SK-N-SH (cell line): ENCODE measurements at regions not wholly inside any gene's neighbourhood (a gene's known extent, or its start where the extent isn't known, plus 50 kb on each side); places are given as distances from the start of the nearest gene placed in this dataset.

ENCODE experiments used
- CTCF ChIA-PET: fragments of 300-600, 350-600 bp; formaldehyde crosslinking; extraction: SDS; loops from one replicate; lab custom pipeline; 2021; lab: Yijun Ruan, JAX
- POLR2A ChIA-PET: fragments of 350-600 bp; sonication (Branson Sonifier 250); formaldehyde crosslinking; extraction: SDS; loops from one replicate; lab custom pipeline; 2020; ENCODE audit warnings: antibody characterized with exemption, inconsistent platforms; lab: Yijun Ruan, JAX
- DNase-seq: peaks from one replicate; pipeline ENCODE4 v3.0.0; 2012
- H2AFZ ChIP-seq: fragments of 200-600 bp; sonication (generic); 2 replicates; pipeline ENCODE4 v1.8.1; 2016; ENCODE audit warnings: antibody characterized with exemption, mild to moderate bottlenecking, low read depth
- H3F3A ChIP-seq: fragments of 200-600 bp; sonication (generic); replicated peaks from 2 replicates; pipeline ENCODE3; 2016; ENCODE audit warnings: antibody characterized with exemption, mild to moderate bottlenecking; ENCODE audit not compliant: insufficient read depth
- H3K27ac ChIP-seq, 2 experiments: fragments of 200-500 bp in 1 of 2; fragments of 200-600 bp in 1 of 2; sonication (Bioruptor generic) in 1 of 2; sonication (generic), shearing (Covaris generic) in 1 of 2; 2 replicates each; pipeline versions ENCODE4 v1.5.1 to v1.6.1; 2014 to 2016; ENCODE audit warnings: low read depth in 2 of 2, inconsistent platforms in 1 of 2, low read length in 1 of 2, mild to moderate bottlenecking in 1 of 2, mixed read lengths in 1 of 2
- H3K27me3 ChIP-seq: fragments of 200-600 bp; sonication (generic), shearing (Covaris generic); 2 replicates; pipeline ENCODE4 v1.6.1; 2016; ENCODE audit warnings: mixed run types; ENCODE audit not compliant: insufficient read depth
- H3K36me3 ChIP-seq, 2 experiments: fragments of 200-500 bp in 1 of 2; fragments of 200-600 bp in 1 of 2; sonication (Bioruptor generic) in 1 of 2; sonication (generic) in 1 of 2; replicated peaks in 1 of 2; 2 replicates each; pipeline versions ENCODE3 to v1.5.1; 2014 to 2016; ENCODE audit warnings: low read length in 1 of 2, mild to moderate bottlenecking in 1 of 2; ENCODE audit not compliant: insufficient read depth in 2 of 2, control insufficient read depth in 1 of 2
- H3K4me1 ChIP-seq, 2 experiments: fragments of 200-500 bp in 1 of 2; fragments of 200-600 bp in 1 of 2; sonication (Bioruptor generic) in 1 of 2; sonication (generic), shearing (Covaris generic) in 1 of 2; 2 replicates each; pipeline versions ENCODE4 v1.5.1 to v1.6.1; 2014 to 2016; ENCODE audit warnings: low read depth in 1 of 2, low read length in 1 of 2, mixed run types in 1 of 2; ENCODE audit not compliant: insufficient read depth in 2 of 2, control insufficient read depth in 1 of 2
- H3K4me2 ChIP-seq: fragments of 200-600 bp; sonication (generic), shearing (Covaris generic); 2 replicates; pipeline ENCODE4 v1.6.1; 2017; ENCODE audit warnings: mixed run types
- H3K4me3 ChIP-seq, 2 experiments: fragments of 200-500 bp in 1 of 2; fragments of 200-600 bp in 1 of 2; sonication (Bioruptor generic) in 1 of 2; sonication (generic), shearing (Covaris generic) in 1 of 2; 2 replicates each; pipeline versions ENCODE4 v1.5.1 to v1.8.1; 2014 to 2016; ENCODE audit warnings: low read depth in 2 of 2, inconsistent platforms in 1 of 2, low read length in 1 of 2, mild to moderate bottlenecking in 1 of 2, mixed read lengths in 1 of 2, moderate library complexity in 1 of 2
- H3K79me2 ChIP-seq: fragments of 200-600 bp; sonication (generic); 2 replicates; pipeline ENCODE4 v1.8.1; 2017; ENCODE audit warnings: mild to moderate bottlenecking; ENCODE audit not compliant: insufficient read depth
- H3K9ac ChIP-seq: fragments of 200-600 bp; sonication (generic); 2 replicates; pipeline ENCODE4 v1.6.1; 2017; ENCODE audit warnings: mixed run types
- H3K9me2 ChIP-seq: fragments of 200-600 bp; sonication (generic); 2 replicates; pipeline ENCODE4 v1.6.1; 2017; ENCODE audit warnings: mixed run types
- H3K9me3 ChIP-seq: fragments of 200-600 bp; sonication (generic); 2 replicates; pipeline ENCODE4 v1.6.1; 2017; ENCODE audit warnings: mixed run types, mild to moderate bottlenecking, moderate library complexity
- H4K20me1 ChIP-seq: fragments of 200-600 bp; sonication (generic); 2 replicates; pipeline ENCODE4 v1.6.1; 2017; ENCODE audit warnings: mild to moderate bottlenecking, mixed run types; ENCODE audit not compliant: insufficient read depth
- CHD2 ChIP-seq: fragments of 150-350 bp; IDR thresholded peaks from 2 replicates; pipeline ENCODE4 v1.6.1; 2018; ENCODE audit warnings: low read length; ENCODE audit not compliant: partially characterized antibody
- EP300 ChIP-seq, 2 experiments: IDR thresholded peaks; 2 replicates each; pipeline versions ENCODE4 v1.4.0 to v1.6.1; 2012; ENCODE audit warnings: borderline replicate concordance in 1 of 2, low read depth in 1 of 2, low read length in 1 of 2
- FOSL2 ChIP-seq: IDR thresholded peaks from 2 replicates; pipeline ENCODE4 v1.4.0; 2012; ENCODE audit warnings: low read depth, mild to moderate bottlenecking, moderate library complexity, borderline replicate concordance
- GABPA ChIP-seq: IDR thresholded peaks from 2 replicates; pipeline ENCODE4 v1.4.0; 2012; ENCODE audit warnings: low read depth, mild to moderate bottlenecking
- GATA2 ChIP-seq: sonication (generic); formaldehyde crosslinking; IDR thresholded peaks from 2 replicates; pipeline ENCODE4 v1.5.0; 2020; ENCODE audit warnings: mild to moderate bottlenecking, missing genetic modification reagents
- MEF2A ChIP-seq: IDR thresholded peaks from 2 replicates; pipeline ENCODE4 v1.4.0; 2012; ENCODE audit warnings: low read depth, borderline replicate concordance
- NRF1 ChIP-seq: IDR thresholded peaks from 2 replicates; pipeline ENCODE4 v1.6.1; 2012; ENCODE audit warnings: low read depth, mild to moderate bottlenecking, low read length
- RAD21 ChIP-seq: IDR thresholded peaks from 2 replicates; pipeline ENCODE4 v1.6.1; 2012; ENCODE audit warnings: mild to moderate bottlenecking, low read length
- SIN3A ChIP-seq: IDR thresholded peaks from 2 replicates; pipeline ENCODE4 v1.6.1; 2012; ENCODE audit warnings: low read depth, mild to moderate bottlenecking, low read length, moderate library complexity, borderline replicate concordance
- SMC3 ChIP-seq: IDR thresholded peaks from 2 replicates; pipeline ENCODE4 v1.6.1; 2012; ENCODE audit warnings: low read depth, low read length, improper control_type of control experiment
- TCF12 ChIP-seq: IDR thresholded peaks from 2 replicates; pipeline ENCODE4 v1.4.0; 2012
- TEAD4 ChIP-seq: IDR thresholded peaks from 2 replicates; pipeline ENCODE4 v1.4.0; 2012; ENCODE audit warnings: mild to moderate bottlenecking, borderline replicate concordance; ENCODE audit not compliant: insufficient read depth
- YY1 ChIP-seq: IDR thresholded peaks from 2 replicates; pipeline ENCODE4 v1.4.0; 2012; ENCODE audit warnings: low read depth, mild to moderate bottlenecking
- WGBS: methylation state at CpG from one replicate; pipeline ENCODE4 v1.1.6; 2017; ENCODE audit warnings: low lambda C conversion rate; 5-methylcytosine and 5-hydroxymethylcytosine counted together
- TF ChIP-seq, protein P1 (sequence below): IDR thresholded peaks from 2 replicates; pipeline ENCODE4 v1.4.0; 2012; ENCODE audit warnings: low read depth, borderline replicate concordance
- TF ChIP-seq, protein P2 (sequence below): IDR thresholded peaks from 2 replicates; pipeline ENCODE4 v1.4.0; 2012; ENCODE audit warnings: low read depth
- TF ChIP-seq, protein P3 (sequence below): fragments of 150-350 bp; IDR thresholded peaks from 2 replicates; pipeline ENCODE4 v1.6.1; 2017; ENCODE audit warnings: antibody characterized with exemption, low read length, low read depth, borderline replicate concordance
- TF ChIP-seq, protein P4 (sequence below): fragments of 200-600 bp; sonication (generic); IDR thresholded peaks from 2 replicates; pipeline ENCODE4 v1.6.1; 2017; ENCODE audit warnings: antibody characterized with exemption, mild to moderate bottlenecking, moderate library complexity
- TF ChIP-seq, protein P5 (sequence below): IDR thresholded peaks from 2 replicates; pipeline ENCODE4; 2012
- TF ChIP-seq, protein P6 (sequence below): fragments of 150-350 bp; IDR thresholded peaks from 2 replicates; pipeline ENCODE4 v1.6.1; 2016; ENCODE audit warnings: mild to moderate bottlenecking, low read depth, low read length

DNA sequence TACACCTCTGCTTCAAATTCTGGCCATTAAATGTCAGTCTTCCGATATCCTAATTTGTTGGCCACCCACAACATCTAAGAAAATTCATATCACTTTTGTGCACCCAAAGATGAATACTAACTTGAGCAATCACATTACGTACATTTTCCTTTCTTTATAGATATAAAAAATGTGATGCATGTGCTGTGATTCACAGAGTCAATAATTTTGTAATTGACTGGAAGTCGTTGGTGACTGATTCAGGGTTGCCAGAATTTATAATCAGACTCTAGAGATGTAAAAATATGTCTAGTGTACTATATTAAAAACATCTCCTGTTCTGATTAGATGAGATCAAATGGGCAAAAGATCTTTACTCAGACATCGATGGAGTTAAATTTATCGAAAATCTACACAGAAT is 150.0 kb upstream of the KCTD3 start:
- no peaks in the 10 kb centered on the region for H3K79me2 ChIP-seq
- no peak overlapping the region for H2AFZ ChIP-seq
- no peak for DNase-seq
- no peak overlapping the region for H3K9ac ChIP-seq
- no peak overlapping the region for H3K4me2 ChIP-seq
- H3K27me3 ChIP-seq, result no peaks in the 10 kb centered on the region
- ChIA-PET POLR2A (no interaction called here), CTCF (no interaction called here)
- no peaks in the 10 kb centered on the region for H3F3A ChIP-seq
- peaks cover 0 to 5% of the 10 kb centered on the region in 2 experiments; a peak in 2 of 4 replicates for H3K4me1 ChIP-seq
- no peak overlapping the region for H3K4me3 ChIP-seq
- 34% methylated on average over 5 of the region's 5 CpGs for WGBS
- H3K27ac ChIP-seq, result no peak overlapping the region
- TF ChIP-seq GATA2 (CRISPR knock-in tag), result no peak
- TF ChIP-seq SIN3A, result no peak
- TF ChIP-seq, protein P1, sequence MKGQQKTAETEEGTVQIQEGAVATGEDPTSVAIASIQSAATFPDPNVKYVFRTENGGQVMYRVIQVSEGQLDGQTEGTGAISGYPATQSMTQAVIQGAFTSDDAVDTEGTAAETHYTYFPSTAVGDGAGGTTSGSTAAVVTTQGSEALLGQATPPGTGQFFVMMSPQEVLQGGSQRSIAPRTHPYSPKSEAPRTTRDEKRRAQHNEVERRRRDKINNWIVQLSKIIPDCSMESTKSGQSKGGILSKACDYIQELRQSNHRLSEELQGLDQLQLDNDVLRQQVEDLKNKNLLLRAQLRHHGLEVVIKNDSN, result no peak
- TF ChIP-seq TEAD4, result no peak
- TF ChIP-seq MEF2A, result no peak
- TF ChIP-seq, protein P2, sequence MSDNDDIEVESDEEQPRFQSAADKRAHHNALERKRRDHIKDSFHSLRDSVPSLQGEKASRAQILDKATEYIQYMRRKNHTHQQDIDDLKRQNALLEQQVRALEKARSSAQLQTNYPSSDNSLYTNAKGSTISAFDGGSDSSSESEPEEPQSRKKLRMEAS, result no peak
- TF ChIP-seq TCF12, result no peak
- TF ChIP-seq, protein P3, sequence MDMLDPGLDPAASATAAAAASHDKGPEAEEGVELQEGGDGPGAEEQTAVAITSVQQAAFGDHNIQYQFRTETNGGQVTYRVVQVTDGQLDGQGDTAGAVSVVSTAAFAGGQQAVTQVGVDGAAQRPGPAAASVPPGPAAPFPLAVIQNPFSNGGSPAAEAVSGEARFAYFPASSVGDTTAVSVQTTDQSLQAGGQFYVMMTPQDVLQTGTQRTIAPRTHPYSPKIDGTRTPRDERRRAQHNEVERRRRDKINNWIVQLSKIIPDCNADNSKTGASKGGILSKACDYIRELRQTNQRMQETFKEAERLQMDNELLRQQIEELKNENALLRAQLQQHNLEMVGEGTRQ, result no peak
- TF ChIP-seq EP300 (IDR thresholded peaks at IDR 0.05; ENCODE audit: borderline replicate concordance in 1 of 2, low read depth in 1 of 2, low read length in 1 of 2), result no peak
- no peak for TF ChIP-seq YY1
- no peak for TF ChIP-seq FOSL2
- TF ChIP-seq, protein P4, sequence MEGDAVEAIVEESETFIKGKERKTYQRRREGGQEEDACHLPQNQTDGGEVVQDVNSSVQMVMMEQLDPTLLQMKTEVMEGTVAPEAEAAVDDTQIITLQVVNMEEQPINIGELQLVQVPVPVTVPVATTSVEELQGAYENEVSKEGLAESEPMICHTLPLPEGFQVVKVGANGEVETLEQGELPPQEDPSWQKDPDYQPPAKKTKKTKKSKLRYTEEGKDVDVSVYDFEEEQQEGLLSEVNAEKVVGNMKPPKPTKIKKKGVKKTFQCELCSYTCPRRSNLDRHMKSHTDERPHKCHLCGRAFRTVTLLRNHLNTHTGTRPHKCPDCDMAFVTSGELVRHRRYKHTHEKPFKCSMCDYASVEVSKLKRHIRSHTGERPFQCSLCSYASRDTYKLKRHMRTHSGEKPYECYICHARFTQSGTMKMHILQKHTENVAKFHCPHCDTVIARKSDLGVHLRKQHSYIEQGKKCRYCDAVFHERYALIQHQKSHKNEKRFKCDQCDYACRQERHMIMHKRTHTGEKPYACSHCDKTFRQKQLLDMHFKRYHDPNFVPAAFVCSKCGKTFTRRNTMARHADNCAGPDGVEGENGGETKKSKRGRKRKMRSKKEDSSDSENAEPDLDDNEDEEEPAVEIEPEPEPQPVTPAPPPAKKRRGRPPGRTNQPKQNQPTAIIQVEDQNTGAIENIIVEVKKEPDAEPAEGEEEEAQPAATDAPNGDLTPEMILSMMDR, result no peak
- H3K9me3 ChIP-seq, result no peaks in the 10 kb centered on the region
- H3K36me3 ChIP-seq, result no peaks in the 10 kb centered on the region
- H4K20me1 ChIP-seq, result no peaks in the 10 kb centered on the region
- no peaks in the 10 kb centered on the region for H3K9me2 ChIP-seq

DNA sequence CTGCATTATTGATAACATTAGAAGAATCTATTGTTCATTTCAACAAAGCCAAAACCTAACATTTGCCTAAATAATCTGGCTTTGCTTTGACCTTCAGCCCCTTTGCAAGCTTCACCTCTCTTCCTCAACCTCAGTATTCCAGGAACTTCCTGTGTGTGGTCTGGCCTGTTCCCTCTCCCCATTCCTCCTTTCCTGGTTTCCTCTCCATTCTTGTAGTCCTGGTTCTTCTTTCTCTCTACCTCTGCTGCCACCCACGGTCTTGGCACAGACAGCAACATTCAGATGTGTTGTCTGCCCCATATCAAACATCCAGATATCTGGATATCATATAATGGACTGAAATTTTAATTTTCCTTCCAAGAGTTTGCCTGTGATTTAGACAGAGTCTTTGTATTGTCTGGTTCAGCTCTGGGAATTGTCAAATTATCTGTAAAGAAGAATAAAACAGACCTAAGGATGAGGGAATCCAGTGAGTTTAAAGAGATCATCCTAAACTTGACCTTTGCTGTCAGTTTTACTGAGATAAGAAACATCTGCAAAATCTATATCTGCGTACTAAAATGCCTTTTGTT is 148.1 kb upstream of the KCTD3 start:
- no peak overlapping the region for H3K4me3 ChIP-seq
- no peaks in the 10 kb centered on the region for H4K20me1 ChIP-seq
- peak; percentile 9 for DNase-seq
- H2AFZ ChIP-seq, result no peak overlapping the region
- H3K36me3 ChIP-seq, result no peaks in the 10 kb centered on the region
- no peaks in the 10 kb centered on the region for H3F3A ChIP-seq
- no peaks in the 10 kb centered on the region for H3K27me3 ChIP-seq
- H3K9me2 ChIP-seq, result no peaks in the 10 kb centered on the region
- no peaks in the 10 kb centered on the region for H3K79me2 ChIP-seq
- POLR2A ChIA-PET, result no interaction called here
- no peak overlapping the region for H3K9ac ChIP-seq
- WGBS, result 6% methylated on average over 2 of the region's 2 CpGs
- H3K27ac ChIP-seq, result peak overlapping the region in 1 of 2 experiments; percentile 22; a peak in 1 of 4 replicates
- H3K4me2 ChIP-seq, result no peak overlapping the region
- CTCF ChIA-PET, result no interaction called here
- H3K4me1 ChIP-seq, result peaks cover 0 to 5% of the 10 kb centered on the region in 2 experiments; a peak in 2 of 4 replicates
- no peaks in the 10 kb centered on the region for H3K9me3 ChIP-seq
- TF ChIP-seq NRF1 (no peak), CHD2 (no peak), RAD21 (no peak), GABPA (peak; percentile 34; the same call in 1 of the 2 replicates), SMC3 (no peak), MEF2A (no peak), EP300 (IDR thresholded peaks at IDR 0.05; ENCODE audit: borderline replicate concordance in 1 of 2, low read depth in 1 of 2, low read length in 1 of 2) (peak in 1 of 2 experiments; percentile 56; a peak in 1 of 4 replicates)
- TF ChIP-seq, protein P5, sequence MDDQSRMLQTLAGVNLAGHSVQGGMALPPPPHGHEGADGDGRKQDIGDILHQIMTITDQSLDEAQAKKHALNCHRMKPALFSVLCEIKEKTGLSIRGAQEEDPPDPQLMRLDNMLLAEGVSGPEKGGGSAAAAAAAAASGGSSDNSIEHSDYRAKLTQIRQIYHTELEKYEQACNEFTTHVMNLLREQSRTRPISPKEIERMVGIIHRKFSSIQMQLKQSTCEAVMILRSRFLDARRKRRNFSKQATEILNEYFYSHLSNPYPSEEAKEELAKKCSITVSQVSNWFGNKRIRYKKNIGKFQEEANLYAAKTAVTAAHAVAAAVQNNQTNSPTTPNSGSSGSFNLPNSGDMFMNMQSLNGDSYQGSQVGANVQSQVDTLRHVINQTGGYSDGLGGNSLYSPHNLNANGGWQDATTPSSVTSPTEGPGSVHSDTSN, result no peak
- TF ChIP-seq, protein P6, sequence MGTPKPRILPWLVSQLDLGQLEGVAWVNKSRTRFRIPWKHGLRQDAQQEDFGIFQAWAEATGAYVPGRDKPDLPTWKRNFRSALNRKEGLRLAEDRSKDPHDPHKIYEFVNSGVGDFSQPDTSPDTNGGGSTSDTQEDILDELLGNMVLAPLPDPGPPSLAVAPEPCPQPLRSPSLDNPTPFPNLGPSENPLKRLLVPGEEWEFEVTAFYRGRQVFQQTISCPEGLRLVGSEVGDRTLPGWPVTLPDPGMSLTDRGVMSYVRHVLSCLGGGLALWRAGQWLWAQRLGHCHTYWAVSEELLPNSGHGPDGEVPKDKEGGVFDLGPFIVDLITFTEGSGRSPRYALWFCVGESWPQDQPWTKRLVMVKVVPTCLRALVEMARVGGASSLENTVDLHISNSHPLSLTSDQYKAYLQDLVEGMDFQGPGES, result no peak
- TF ChIP-seq, protein P4, result no peak
